ENCODE measurements at regions not wholly inside any gene's neighbourhood (a gene's known extent, or its start where the extent isn't known, plus 50 kb on each side); places are given as distances from the start of the nearest gene placed in this dataset.
A peak's percentile ranks its signal among the peaks of the same experiment; 100 is the strongest.

DNA sequence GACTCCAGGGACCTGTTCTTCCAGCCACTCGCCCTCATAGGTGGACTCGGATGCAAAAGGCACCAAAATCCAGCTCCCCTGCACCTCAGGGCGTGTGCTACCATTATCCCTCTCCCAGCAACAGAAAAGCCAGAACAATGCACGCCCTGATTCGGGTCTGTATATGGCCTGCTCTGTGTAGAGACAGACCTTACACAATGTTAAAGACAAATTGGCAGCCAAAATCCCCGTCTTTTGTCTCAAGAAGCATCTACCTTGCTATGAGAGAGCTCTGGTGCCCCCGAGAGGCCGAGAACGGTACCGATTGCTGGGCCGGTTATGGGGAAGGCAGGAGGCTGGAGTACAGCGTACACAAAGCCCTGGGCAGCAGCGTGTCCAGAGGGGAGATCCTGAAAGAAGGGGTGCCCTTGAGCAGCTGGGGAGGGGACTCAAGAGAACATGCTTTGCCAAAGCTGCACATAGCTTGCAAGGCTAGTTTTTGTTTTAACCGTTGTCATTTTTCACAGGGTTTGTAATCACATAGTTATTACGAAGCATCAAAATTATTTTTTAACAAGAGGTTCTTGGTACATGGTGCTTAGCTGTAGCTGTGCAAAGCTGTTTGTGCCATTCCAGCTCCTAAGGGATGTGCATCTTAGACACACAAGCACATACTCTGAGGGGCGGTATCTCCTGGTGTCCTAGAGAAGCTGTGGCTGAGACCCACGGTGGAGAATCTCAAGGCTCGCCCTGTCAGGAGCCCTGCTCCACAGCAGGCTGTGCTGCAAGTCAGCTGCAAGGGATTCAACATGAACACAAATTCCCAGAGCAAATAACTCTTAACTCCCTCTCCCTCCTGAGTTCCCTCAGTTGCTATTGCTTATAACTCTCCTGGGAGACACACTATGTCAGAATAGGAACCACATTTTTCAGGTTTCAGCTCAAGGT is 461.5 kb upstream of the PPP2R3A start:
- H3K4me1 ChIP-seq, result no peaks in the 10 kb centered on the region
- H3K36me3 ChIP-seq, result no peaks in the 10 kb centered on the region
- H3K9me3 ChIP-seq, result no peaks in the 10 kb centered on the region
- TF ChIP-seq, protein P1, sequence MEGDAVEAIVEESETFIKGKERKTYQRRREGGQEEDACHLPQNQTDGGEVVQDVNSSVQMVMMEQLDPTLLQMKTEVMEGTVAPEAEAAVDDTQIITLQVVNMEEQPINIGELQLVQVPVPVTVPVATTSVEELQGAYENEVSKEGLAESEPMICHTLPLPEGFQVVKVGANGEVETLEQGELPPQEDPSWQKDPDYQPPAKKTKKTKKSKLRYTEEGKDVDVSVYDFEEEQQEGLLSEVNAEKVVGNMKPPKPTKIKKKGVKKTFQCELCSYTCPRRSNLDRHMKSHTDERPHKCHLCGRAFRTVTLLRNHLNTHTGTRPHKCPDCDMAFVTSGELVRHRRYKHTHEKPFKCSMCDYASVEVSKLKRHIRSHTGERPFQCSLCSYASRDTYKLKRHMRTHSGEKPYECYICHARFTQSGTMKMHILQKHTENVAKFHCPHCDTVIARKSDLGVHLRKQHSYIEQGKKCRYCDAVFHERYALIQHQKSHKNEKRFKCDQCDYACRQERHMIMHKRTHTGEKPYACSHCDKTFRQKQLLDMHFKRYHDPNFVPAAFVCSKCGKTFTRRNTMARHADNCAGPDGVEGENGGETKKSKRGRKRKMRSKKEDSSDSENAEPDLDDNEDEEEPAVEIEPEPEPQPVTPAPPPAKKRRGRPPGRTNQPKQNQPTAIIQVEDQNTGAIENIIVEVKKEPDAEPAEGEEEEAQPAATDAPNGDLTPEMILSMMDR (IDR thresholded peaks at IDR 0.05; ENCODE audit: low read depth, low read length), result peak; percentile 90
- peak; percentile 80 for DNase-seq
- peaks cover 19% of the 10 kb centered on the region; the same call in 1 of the 2 replicates for H3K27me3 ChIP-seq
- H3K4me3 ChIP-seq (ENCODE audit: low read depth, low read length), result no peak overlapping the region

DNA sequence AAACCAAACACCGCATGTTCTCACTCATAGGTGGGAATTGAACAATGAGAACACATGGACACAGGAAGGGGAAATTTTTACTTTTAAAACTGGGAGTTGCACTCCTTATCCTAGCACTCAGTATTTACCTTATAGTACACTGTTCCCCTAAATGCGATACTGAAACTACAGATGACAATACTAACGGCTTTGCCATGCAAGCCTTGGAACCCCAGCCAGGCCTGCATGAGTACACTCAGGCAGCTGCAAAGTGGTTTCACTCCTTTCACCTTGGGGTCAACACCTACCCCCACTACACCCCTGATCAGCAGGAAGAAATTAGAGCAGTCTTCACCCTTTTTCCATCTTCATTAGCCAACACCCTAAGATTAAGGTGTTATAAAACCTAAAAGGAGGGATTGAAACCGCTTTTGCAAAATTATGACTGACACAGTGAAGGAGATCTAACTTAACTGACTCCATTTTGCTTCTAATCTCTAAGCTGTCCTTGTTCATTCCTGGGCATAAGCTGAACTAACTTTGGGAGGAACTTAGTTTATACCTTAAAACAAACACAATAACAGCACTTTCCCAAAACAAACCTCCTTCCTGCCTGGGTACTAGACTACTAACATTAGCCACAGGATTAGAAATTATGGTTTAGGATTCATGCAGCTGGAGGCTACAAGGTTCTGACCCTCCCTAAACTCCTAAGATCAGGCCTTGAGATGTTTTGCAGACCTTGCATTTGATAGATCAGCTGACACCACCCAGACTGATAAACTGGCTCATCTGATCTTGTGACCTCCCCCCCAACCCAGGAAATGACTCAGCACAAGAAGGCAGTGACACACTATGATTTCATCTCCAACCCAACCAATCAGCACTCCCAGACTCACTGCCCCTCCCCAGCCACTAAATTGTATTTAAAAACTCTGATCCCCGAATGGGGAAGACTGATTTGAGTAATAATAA is 452.1 kb upstream of the PPP2R3A start:
- no peaks in the 10 kb centered on the region for H3K4me1 ChIP-seq
- H3K4me3 ChIP-seq (ENCODE audit: low read depth, low read length), result no peak overlapping the region
- peak; percentile 38 for DNase-seq
- peaks cover 7% of the 10 kb centered on the region for H3K27me3 ChIP-seq
- H3K36me3 ChIP-seq, result no peaks in the 10 kb centered on the region
- TF ChIP-seq, protein P1 (IDR thresholded peaks at IDR 0.05; ENCODE audit: low read depth, low read length), result no peak
- H3K9me3 ChIP-seq, result no peaks in the 10 kb centered on the region

DNA sequence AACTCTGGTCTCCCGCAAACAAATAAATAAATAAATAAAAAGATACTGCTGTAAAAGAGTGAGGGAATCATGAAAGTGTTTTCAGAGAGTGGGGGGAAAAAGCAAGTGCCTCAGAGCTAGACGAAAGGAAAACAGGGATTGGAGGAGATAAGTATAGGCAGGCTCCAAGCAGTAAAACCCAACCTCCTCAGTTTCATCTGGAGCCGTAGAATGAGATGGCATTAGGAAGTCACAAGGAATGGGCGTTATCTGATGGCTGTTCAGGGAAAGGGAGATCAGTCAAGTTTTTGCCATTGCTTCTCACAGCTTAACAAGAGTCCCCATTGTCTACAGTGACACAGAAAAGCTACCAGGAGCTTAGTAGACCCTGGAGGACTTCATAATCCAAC is 451.5 kb upstream of the PPP2R3A start:
- TF ChIP-seq, protein P1 (IDR thresholded peaks at IDR 0.05; ENCODE audit: low read depth, low read length), result no peak
- no peak for DNase-seq
- Histone ChIP-seq H3K36me3 (no peaks in the 10 kb centered on the region), H3K27me3 (peaks cover 10% of the 10 kb centered on the region), H3K4me3 (ENCODE audit: low read depth, low read length) (no peak overlapping the region), H3K4me1 (no peaks in the 10 kb centered on the region), H3K9me3 (no peaks in the 10 kb centered on the region)

DNA sequence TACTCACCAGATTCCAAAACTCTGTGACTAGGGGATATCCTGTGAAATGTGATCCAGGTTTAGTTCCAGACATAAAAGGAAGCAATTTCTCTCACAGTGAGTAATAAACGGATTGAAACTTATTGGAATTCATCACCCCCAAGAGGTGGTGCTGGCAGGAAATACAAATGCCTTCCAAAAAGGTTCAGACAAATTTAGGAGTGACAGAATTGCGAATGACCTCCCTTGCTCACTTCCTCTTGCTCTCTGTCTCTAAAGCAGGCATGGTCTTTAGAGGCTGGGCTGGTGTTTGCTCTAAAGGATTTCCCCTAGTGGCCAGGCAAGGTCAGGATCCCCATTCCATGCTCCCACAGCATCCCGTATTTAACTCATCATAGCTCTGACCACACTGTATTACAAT is 449.4 kb upstream of the PPP2R3A start:
- peak; percentile 12 for DNase-seq
- Histone ChIP-seq H3K4me3 (ENCODE audit: low read depth, low read length) (no peak overlapping the region), H3K9me3 (no peaks in the 10 kb centered on the region), H3K27me3 (peaks cover 21% of the 10 kb centered on the region), H3K4me1 (no peaks in the 10 kb centered on the region), H3K36me3 (no peaks in the 10 kb centered on the region)
- TF ChIP-seq, protein P1 (IDR thresholded peaks at IDR 0.05; ENCODE audit: low read depth, low read length), result peak; percentile 41

DNA sequence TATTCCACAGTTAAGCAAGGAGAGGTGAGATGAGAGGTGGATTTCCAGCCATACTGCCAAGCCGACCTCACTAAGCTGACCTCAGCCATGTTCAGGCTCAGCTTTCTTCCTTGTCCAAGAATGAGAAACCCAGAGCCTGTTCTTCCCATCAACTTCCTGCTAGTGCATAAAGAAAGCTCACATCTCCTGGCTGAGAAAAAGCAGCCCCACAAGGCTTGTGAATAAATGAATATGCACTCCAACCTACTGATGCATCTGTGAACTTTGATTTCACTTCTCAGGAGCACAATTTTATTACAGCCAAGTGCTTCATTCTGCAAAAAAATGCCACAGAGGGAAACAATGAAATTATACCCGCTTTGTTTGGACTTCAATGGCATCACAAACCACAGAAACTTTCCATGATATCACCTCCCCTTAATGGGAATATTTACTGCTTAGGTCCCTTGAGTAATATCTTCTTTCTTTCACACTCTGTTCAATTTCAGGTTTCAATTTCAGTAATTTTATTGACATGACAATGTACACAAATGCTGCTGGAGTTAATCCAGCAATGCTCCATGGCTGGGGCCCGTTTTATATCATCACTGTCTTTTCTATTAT is 437.0 kb upstream of the PPP2R3A start:
- no peak for DNase-seq
- no peaks in the 10 kb centered on the region for H3K36me3 ChIP-seq
- H3K4me3 ChIP-seq (ENCODE audit: low read depth, low read length), result no peak overlapping the region
- H3K27me3 ChIP-seq, result peaks cover 3% of the 10 kb centered on the region; the same call in 1 of the 2 replicates
- H3K9me3 ChIP-seq, result no peaks in the 10 kb centered on the region
- no peaks in the 10 kb centered on the region for H3K4me1 ChIP-seq
- TF ChIP-seq, protein P1 (IDR thresholded peaks at IDR 0.05; ENCODE audit: low read depth, low read length), result no peak
